ENCODE measurements at regions not wholly inside any gene's neighbourhood (a gene's known extent, or its start where the extent isn't known, plus 50 kb on each side); places are given as distances from the start of the nearest gene placed in this dataset.
A peak's percentile ranks its signal among the peaks of the same experiment; 100 is the strongest.

GRCh38 chr5:156147261-156147943 lies 179.6 kb upstream of the SGCD start:
- TF ChIP-seq ISL1 (CRISPR knock-in tag; IDR thresholded peaks at IDR 0.05) (peak; percentile 41), CREB5 (CRISPR knock-in tag; IDR thresholded peaks at IDR 0.05; ENCODE audit: low read depth) (no peak), PATZ1 (CRISPR knock-in tag; IDR thresholded peaks at IDR 0.05; ENCODE audit: borderline replicate concordance) (no peak), GLIS3 (CRISPR knock-in tag; IDR thresholded peaks at IDR 0.05) (no peak), TCF4 (CRISPR knock-in tag; IDR thresholded peaks at IDR 0.05; ENCODE audit: borderline replicate concordance) (no peak), ARNTL (CRISPR knock-in tag; IDR thresholded peaks at IDR 0.05; ENCODE audit: borderline replicate concordance, low read depth) (no peak), RARB (CRISPR knock-in tag; IDR thresholded peaks at IDR 0.05) (no peak), OSR1 (CRISPR knock-in tag; IDR thresholded peaks at IDR 0.05) (no peak), ZFP30 (CRISPR knock-in tag; IDR thresholded peaks at IDR 0.05) (no peak), ZNF565 (CRISPR knock-in tag; conservative IDR thresholded peaks at IDR 0.05; ENCODE audit: low read depth) (no peak), CSDC2 (CRISPR knock-in tag; IDR thresholded peaks at IDR 0.05) (no peak), ZC3H10 (CRISPR knock-in tag; IDR thresholded peaks at IDR 0.05) (no peak), POU6F1 (CRISPR knock-in tag; IDR thresholded peaks at IDR 0.05; ENCODE audit: borderline replicate concordance, low read depth) (no peak), PPARA (CRISPR knock-in tag; IDR thresholded peaks at IDR 0.05; ENCODE audit: borderline replicate concordance) (no peak)

Measured in SK-N-SH treated with all-trans-retinoic acid at 6 μM for 48 hours (cell line).